SK-N-SH treated with all-trans-retinoic acid at 6 μM for 48 hours (cell line): ENCODE measurements at regions not wholly inside any gene's neighbourhood (a gene's known extent, or its start where the extent isn't known, plus 50 kb on each side); places are given as distances from the start of the nearest gene placed in this dataset.

Source experiments
- ATAC-seq: fragments of 200-7000 bp; cut with Tn5 transposase; 3 replicates; pipeline ENCODE4 v1.9.1; 2020; ENCODE audit warnings: mild to moderate bottlenecking, moderate library complexity
- BACH2 ChIP-seq: fragments of 250-450 bp; sonication (Bioruptor Pico); IDR thresholded peaks from 2 replicates; pipeline ENCODE4 v1.9.0; 2021; ENCODE audit warnings: mild to moderate bottlenecking, borderline replicate concordance
- ESRRG ChIP-seq: fragments of 250-450 bp; sonication (Bioruptor Pico); IDR thresholded peaks from 2 replicates; pipeline ENCODE4 v1.6.1; 2021; ENCODE audit warnings: mild to moderate bottlenecking
- GLIS3 ChIP-seq: fragments of 250-450 bp; sonication (Bioruptor Pico); IDR thresholded peaks from 2 replicates; pipeline ENCODE4 v1.5.0; 2020; ENCODE audit warnings: mild to moderate bottlenecking, moderate library complexity
- ISL1 ChIP-seq: fragments of 250-450 bp; sonication (Bioruptor Pico); IDR thresholded peaks from 2 replicates; pipeline ENCODE4 v2.1.2; 2022; ENCODE audit warnings: mild to moderate bottlenecking, moderate library complexity
- OSR1 ChIP-seq: fragments of 250-450 bp; sonication (Bioruptor Pico); IDR thresholded peaks from 2 replicates; pipeline ENCODE4 v1.8.0; 2022; ENCODE audit warnings: moderate library complexity, mild to moderate bottlenecking, inconsistent platforms
- RARB ChIP-seq: fragments of 250-450 bp; sonication (Bioruptor Pico); IDR thresholded peaks from 2 replicates; pipeline ENCODE4 v1.8.0; 2021; ENCODE audit warnings: mild to moderate bottlenecking, moderate library complexity
- SNAI2 ChIP-seq: fragments of 250-450 bp; sonication (Bioruptor Pico); IDR thresholded peaks from 2 replicates; pipeline ENCODE4 v1.5.0; 2020; ENCODE audit warnings: mild to moderate bottlenecking, moderate library complexity
- TCF4 ChIP-seq: fragments of 250-450 bp; sonication (Bioruptor Pico); IDR thresholded peaks from 2 replicates; pipeline ENCODE4 v1.8.0; 2021; ENCODE audit warnings: mild to moderate bottlenecking, moderate library complexity, borderline replicate concordance
- TOX ChIP-seq: fragments of 250-450 bp; sonication (Bioruptor Pico); IDR thresholded peaks from 2 replicates; pipeline ENCODE4 v1.8.0; 2021; ENCODE audit warnings: mild to moderate bottlenecking, moderate library complexity, borderline replicate concordance
- ZC3H10 ChIP-seq: fragments of 250-450 bp; sonication (Bioruptor Pico); IDR thresholded peaks from 2 replicates; pipeline ENCODE4 v1.5.1; 2021; ENCODE audit warnings: mild to moderate bottlenecking, moderate library complexity
- ZFP3 ChIP-seq: fragments of 250-450 bp; sonication (Bioruptor Pico); IDR thresholded peaks from 2 replicates; pipeline ENCODE4 v1.5.0; 2020; ENCODE audit warnings: mild to moderate bottlenecking, moderate library complexity
- ZFP30 ChIP-seq: fragments of 450-650 bp; formaldehyde crosslinking; IDR thresholded peaks from 2 replicates; pipeline ENCODE4 v1.5.0; 2022; ENCODE audit warnings: mild to moderate bottlenecking, moderate library complexity
- ZNF565 ChIP-seq: fragments of 450-650 bp; formaldehyde crosslinking; conservative IDR thresholded peaks from 2 replicates; pipeline ENCODE4 v1.5.0; 2020; ENCODE audit warnings: low read depth, mild to moderate bottlenecking, moderate library complexity
- ZNF70 ChIP-seq: fragments of 450-650 bp; formaldehyde crosslinking; IDR thresholded peaks from 2 replicates; pipeline ENCODE4 v1.5.0; 2020; ENCODE audit warnings: mild to moderate bottlenecking, moderate library complexity
- ZNF8 ChIP-seq: fragments of 450-650 bp; formaldehyde crosslinking; IDR thresholded peaks from 2 replicates; pipeline ENCODE4 v1.5.0; 2020; ENCODE audit warnings: mild to moderate bottlenecking, moderate library complexity
- TF ChIP-seq, protein P1 (sequence below): fragments of 250-450 bp; sonication (Bioruptor Pico); IDR thresholded peaks from 2 replicates; pipeline ENCODE4 v1.5.1; 2020; ENCODE audit warnings: low read depth, mild to moderate bottlenecking, moderate library complexity
- TF ChIP-seq, protein P2 (sequence below): fragments of 250-450 bp; sonication (Bioruptor Pico); IDR thresholded peaks from 2 replicates; pipeline ENCODE4 v1.5.1; 2021; ENCODE audit warnings: mild to moderate bottlenecking, moderate library complexity
- TF ChIP-seq, protein P3 (sequence below): fragments of 250-450 bp; sonication (Bioruptor Pico); IDR thresholded peaks from 2 replicates; pipeline ENCODE4 v1.5.0; 2020; ENCODE audit warnings: mild to moderate bottlenecking, moderate library complexity
- TF ChIP-seq, protein P4 (sequence below): fragments of 250-450 bp; sonication (Bioruptor Pico); IDR thresholded peaks from 2 replicates; pipeline ENCODE4 v1.8.0; 2021; ENCODE audit warnings: low read depth, mild to moderate bottlenecking, moderate library complexity, borderline replicate concordance
- TF ChIP-seq, protein P5 (sequence below): fragments of 250-450 bp; sonication (Bioruptor Pico); IDR thresholded peaks from 2 replicates; pipeline ENCODE4 v1.8.0; 2020; ENCODE audit warnings: mild to moderate bottlenecking, moderate library complexity, borderline replicate concordance

DNA sequence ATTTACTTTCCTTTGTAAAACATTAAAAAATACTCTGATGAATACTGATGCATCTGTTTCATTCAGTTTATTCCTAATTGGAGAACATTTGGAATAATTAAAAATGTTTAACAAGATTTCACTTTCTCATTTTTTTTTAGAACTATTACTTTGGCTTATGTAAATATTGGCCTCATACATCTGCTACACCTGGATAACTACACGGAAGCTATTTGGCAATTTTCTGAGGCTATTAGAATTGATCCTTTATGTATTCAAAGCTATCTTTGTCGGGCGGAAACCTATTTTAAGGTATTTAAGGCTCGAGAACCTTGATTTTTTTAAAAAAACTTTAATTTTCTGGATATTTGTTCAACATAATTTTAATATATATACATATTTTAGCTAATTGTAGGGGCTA lies 196.7 kb downstream of the TTC6 start:
- ATAC-seq = no peak
- no peak for TF ChIP-seq ZNF565 (CRISPR knock-in tag)
- TF ChIP-seq ZNF70 = no peak
- TF ChIP-seq BACH2 (CRISPR knock-in tag) = no peak
- TF ChIP-seq TCF4 (CRISPR knock-in tag) = no peak
- no peak for TF ChIP-seq ISL1 (CRISPR knock-in tag)
- TF ChIP-seq, protein P1, sequence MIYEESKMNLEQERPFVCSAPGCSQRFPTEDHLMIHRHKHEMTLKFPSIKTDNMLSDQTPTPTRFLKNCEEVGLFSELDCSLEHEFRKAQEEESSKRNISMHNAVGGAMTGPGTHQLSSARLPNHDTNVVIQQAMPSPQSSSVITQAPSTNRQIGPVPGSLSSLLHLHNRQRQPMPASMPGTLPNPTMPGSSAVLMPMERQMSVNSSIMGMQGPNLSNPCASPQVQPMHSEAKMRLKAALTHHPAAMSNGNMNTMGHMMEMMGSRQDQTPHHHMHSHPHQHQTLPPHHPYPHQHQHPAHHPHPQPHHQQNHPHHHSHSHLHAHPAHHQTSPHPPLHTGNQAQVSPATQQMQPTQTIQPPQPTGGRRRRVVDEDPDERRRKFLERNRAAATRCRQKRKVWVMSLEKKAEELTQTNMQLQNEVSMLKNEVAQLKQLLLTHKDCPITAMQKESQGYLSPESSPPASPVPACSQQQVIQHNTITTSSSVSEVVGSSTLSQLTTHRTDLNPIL (CRISPR knock-in tag) = no peak
- no peak for TF ChIP-seq ESRRG (CRISPR knock-in tag)
- TF ChIP-seq, protein P2, sequence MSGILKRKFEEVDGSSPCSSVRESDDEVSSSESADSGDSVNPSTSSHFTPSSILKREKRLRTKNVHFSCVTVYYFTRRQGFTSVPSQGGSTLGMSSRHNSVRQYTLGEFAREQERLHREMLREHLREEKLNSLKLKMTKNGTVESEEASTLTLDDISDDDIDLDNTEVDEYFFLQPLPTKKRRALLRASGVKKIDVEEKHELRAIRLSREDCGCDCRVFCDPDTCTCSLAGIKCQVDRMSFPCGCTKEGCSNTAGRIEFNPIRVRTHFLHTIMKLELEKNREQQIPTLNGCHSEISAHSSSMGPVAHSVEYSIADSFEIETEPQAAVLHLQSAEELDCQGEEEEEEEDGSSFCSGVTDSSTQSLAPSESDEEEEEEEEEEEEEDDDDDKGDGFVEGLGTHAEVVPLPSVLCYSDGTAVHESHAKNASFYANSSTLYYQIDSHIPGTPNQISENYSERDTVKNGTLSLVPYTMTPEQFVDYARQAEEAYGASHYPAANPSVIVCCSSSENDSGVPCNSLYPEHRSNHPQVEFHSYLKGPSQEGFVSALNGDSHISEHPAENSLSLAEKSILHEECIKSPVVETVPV (CRISPR knock-in tag) = no peak
- TF ChIP-seq OSR1 (CRISPR knock-in tag) = no peak
- TF ChIP-seq ZFP3 (CRISPR knock-in tag) = no peak
- TF ChIP-seq, protein P3, sequence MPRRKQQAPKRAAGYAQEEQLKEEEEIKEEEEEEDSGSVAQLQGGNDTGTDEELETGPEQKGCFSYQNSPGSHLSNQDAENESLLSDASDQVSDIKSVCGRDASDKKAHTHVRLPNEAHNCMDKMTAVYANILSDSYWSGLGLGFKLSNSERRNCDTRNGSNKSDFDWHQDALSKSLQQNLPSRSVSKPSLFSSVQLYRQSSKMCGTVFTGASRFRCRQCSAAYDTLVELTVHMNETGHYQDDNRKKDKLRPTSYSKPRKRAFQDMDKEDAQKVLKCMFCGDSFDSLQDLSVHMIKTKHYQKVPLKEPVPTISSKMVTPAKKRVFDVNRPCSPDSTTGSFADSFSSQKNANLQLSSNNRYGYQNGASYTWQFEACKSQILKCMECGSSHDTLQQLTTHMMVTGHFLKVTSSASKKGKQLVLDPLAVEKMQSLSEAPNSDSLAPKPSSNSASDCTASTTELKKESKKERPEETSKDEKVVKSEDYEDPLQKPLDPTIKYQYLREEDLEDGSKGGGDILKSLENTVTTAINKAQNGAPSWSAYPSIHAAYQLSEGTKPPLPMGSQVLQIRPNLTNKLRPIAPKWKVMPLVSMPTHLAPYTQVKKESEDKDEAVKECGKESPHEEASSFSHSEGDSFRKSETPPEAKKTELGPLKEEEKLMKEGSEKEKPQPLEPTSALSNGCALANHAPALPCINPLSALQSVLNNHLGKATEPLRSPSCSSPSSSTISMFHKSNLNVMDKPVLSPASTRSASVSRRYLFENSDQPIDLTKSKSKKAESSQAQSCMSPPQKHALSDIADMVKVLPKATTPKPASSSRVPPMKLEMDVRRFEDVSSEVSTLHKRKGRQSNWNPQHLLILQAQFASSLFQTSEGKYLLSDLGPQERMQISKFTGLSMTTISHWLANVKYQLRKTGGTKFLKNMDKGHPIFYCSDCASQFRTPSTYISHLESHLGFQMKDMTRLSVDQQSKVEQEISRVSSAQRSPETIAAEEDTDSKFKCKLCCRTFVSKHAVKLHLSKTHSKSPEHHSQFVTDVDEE (CRISPR knock-in tag) = no peak

DNA sequence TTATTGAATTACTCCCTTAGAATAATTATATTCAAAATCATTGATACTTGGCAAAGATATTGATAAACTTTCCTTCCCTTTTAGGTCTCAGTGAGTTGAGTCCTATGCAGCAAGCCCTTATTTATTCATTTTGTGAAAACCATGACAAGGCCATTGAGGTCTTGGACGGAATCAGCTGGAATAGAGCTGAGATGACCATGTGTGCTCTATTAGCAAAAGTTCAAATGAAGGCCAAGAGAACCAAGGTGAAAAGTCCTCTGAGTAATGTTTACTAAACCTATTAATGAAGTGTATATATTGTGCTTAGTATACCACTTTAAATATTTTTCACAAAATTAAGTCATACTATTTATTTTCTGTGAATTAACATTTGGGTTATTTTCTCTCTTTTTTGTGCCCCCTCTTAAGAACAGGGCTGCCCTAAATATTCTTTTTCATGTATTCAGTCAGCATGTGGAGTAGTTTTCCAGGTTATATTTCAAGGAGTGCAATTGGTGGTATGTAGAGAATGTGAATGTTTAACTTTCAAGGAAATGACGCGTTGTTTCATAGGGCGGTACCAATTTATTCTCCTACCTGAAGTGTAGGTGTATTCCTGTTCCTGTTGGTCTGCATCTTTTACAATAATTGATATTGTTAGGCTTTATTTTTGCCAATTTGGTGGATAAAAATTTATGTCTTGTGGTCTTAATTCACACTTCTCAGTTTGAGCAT lies 201.4 kb downstream of the TTC6 start:
- no peak for TF ChIP-seq GLIS3 (CRISPR knock-in tag)
- no peak for TF ChIP-seq BACH2 (CRISPR knock-in tag)
- ATAC-seq = no peak

DNA sequence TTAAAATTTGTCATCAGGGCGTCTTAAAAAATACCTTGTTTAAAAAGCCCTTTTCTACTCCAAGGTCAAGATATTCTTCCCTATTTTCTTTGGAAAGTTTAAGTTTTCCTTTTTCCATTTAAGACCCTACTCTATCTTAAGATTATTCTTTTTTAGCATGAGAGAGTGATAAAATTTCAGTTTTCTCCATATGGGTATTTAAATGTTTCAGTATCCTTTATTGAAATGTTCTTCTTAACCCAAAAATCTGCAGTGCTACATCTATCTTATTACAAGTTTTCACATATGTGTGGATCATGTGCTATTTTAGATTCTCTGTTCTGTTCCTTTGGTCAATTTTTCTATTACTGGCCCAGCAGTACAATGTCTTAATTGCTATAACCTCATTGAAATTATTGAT lies 202.2 kb downstream of the TTC6 start:
- TF ChIP-seq ZNF565 (CRISPR knock-in tag) (no peak), TOX (CRISPR knock-in tag) (no peak), RARB (CRISPR knock-in tag) (no peak), ZNF8 (no peak), ZC3H10 (CRISPR knock-in tag) (no peak), ISL1 (CRISPR knock-in tag) (no peak)
- TF ChIP-seq, protein P1 (CRISPR knock-in tag) = no peak
- TF ChIP-seq, all 23 proteins: peak for 0
- no peak for ATAC-seq

DNA sequence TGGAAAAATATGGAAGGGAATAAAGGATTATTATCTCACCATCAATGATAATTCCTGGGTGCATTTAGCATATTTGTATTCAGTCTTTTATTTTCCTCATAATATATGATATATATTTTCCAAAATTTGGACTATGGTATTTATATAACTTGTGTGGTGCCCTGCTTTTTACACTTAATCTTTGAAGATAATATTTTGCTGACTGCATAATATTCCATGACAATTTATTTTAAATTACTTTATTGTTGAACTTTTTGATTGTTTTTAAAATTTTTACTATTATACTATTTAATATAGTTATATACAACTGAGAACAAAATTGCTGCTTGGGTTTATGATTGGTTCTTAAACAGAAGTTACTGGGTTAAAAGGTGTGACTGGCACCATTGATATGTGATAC lies 212.3 kb downstream of the TTC6 start:
- no peak for ATAC-seq
- TF ChIP-seq ZFP30 (CRISPR knock-in tag) (no peak), ISL1 (CRISPR knock-in tag) (no peak), BACH2 (CRISPR knock-in tag) (no peak), SNAI2 (no peak), TCF4 (CRISPR knock-in tag) (no peak), ZNF565 (CRISPR knock-in tag) (no peak), OSR1 (CRISPR knock-in tag) (no peak), ZNF8 (no peak)
- TF ChIP-seq, protein P4, sequence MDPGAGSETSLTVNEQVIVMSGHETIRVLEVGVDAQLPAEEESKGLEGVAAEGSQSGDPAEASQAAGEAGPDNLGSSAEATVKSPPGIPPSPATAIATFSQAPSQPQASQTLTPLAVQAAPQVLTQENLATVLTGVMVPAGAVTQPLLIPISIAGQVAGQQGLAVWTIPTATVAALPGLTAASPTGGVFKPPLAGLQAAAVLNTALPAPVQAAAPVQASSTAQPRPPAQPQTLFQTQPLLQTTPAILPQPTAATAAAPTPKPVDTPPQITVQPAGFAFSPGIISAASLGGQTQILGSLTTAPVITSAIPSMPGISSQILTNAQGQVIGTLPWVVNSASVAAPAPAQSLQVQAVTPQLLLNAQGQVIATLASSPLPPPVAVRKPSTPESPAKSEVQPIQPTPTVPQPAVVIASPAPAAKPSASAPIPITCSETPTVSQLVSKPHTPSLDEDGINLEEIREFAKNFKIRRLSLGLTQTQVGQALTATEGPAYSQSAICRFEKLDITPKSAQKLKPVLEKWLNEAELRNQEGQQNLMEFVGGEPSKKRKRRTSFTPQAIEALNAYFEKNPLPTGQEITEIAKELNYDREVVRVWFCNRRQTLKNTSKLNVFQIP = no peak
- TF ChIP-seq, protein P5, sequence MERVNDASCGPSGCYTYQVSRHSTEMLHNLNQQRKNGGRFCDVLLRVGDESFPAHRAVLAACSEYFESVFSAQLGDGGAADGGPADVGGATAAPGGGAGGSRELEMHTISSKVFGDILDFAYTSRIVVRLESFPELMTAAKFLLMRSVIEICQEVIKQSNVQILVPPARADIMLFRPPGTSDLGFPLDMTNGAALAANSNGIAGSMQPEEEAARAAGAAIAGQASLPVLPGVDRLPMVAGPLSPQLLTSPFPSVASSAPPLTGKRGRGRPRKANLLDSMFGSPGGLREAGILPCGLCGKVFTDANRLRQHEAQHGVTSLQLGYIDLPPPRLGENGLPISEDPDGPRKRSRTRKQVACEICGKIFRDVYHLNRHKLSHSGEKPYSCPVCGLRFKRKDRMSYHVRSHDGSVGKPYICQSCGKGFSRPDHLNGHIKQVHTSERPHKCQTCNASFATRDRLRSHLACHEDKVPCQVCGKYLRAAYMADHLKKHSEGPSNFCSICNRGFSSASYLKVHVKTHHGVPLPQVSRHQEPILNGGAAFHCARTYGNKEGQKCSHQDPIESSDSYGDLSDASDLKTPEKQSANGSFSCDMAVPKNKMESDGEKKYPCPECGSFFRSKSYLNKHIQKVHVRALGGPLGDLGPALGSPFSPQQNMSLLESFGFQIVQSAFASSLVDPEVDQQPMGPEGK = no peak
- TF ChIP-seq, protein P2 (CRISPR knock-in tag) = no peak
